WERI-Rb-1 (cell line): ENCODE measurements at regions not wholly inside any gene's neighbourhood (a gene's known extent, or its start where the extent isn't known, plus 50 kb on each side); places are given as distances from the start of the nearest gene placed in this dataset.

Source experiments
- DNase-seq: peaks from one replicate; pipeline ENCODE4 v3.0.0-alpha.2; 2020
- H3K27ac ChIP-seq: fragments of 250-450 bp; sonication (Bioruptor Pico); 2 replicates; pipeline ENCODE4 v1.5.1; 2020; ENCODE audit warnings: mild to moderate bottlenecking, moderate library complexity
- H3K27me3 ChIP-seq: fragments of 250-450 bp; sonication (Bioruptor Pico); 2 replicates; pipeline ENCODE4 v1.5.1; 2021; ENCODE audit warnings: mild to moderate bottlenecking, low read depth, moderate library complexity; ENCODE audit not compliant: insufficient read depth, severe bottlenecking
- H3K36me3 ChIP-seq: fragments of 250-450 bp; sonication (Bioruptor Pico); 2 replicates; pipeline ENCODE4 v1.5.1; 2020; ENCODE audit warnings: mild to moderate bottlenecking, moderate library complexity
- H3K4me3 ChIP-seq: 2 replicates; pipeline ENCODE4 v1.5.1; 2011; ENCODE audit warnings: low read depth, mild to moderate bottlenecking, control low read depth, low read length
- H3K9me3 ChIP-seq: fragments of 250-450 bp; sonication (Bioruptor Pico); 2 replicates; pipeline ENCODE4 v1.5.1; 2021; ENCODE audit warnings: mild to moderate bottlenecking, moderate library complexity; ENCODE audit not compliant: severe bottlenecking
- TF ChIP-seq, protein P1 (sequence below): IDR thresholded peaks from 2 replicates; pipeline ENCODE4 v1.5.1; 2011; ENCODE audit warnings: low read depth, mild to moderate bottlenecking, control low read depth, inconsistent platforms, low read length

DNA sequence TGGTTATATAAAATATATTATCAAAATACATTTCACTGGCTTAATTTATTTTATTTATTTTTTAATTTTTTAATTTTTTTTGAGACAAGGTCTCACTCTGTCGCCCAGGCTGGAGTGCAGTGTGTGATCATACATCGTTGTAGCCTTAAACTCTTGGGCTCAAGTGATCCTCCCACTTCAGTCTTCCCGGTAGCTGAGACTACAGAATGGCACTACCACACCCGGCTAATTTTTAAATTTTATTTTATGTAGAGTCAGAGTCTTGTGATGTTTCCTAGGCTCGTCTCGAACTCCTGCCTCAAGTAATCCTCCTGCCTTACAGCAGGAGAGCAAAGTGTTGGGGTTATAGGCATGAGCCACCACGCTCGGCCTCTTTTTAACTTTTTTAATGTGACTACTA lies 143.8 kb downstream of the CEP135 start:
- no peaks in the 10 kb centered on the region for H3K27me3 ChIP-seq
- TF ChIP-seq, protein P1, sequence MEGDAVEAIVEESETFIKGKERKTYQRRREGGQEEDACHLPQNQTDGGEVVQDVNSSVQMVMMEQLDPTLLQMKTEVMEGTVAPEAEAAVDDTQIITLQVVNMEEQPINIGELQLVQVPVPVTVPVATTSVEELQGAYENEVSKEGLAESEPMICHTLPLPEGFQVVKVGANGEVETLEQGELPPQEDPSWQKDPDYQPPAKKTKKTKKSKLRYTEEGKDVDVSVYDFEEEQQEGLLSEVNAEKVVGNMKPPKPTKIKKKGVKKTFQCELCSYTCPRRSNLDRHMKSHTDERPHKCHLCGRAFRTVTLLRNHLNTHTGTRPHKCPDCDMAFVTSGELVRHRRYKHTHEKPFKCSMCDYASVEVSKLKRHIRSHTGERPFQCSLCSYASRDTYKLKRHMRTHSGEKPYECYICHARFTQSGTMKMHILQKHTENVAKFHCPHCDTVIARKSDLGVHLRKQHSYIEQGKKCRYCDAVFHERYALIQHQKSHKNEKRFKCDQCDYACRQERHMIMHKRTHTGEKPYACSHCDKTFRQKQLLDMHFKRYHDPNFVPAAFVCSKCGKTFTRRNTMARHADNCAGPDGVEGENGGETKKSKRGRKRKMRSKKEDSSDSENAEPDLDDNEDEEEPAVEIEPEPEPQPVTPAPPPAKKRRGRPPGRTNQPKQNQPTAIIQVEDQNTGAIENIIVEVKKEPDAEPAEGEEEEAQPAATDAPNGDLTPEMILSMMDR = no peak
- H3K36me3 ChIP-seq = peaks cover 9% of the 10 kb centered on the region
- no peak overlapping the region for H3K4me3 ChIP-seq
- no peak overlapping the region for H3K27ac ChIP-seq
- H3K9me3 ChIP-seq = no peaks in the 10 kb centered on the region
- DNase-seq = no peak

DNA sequence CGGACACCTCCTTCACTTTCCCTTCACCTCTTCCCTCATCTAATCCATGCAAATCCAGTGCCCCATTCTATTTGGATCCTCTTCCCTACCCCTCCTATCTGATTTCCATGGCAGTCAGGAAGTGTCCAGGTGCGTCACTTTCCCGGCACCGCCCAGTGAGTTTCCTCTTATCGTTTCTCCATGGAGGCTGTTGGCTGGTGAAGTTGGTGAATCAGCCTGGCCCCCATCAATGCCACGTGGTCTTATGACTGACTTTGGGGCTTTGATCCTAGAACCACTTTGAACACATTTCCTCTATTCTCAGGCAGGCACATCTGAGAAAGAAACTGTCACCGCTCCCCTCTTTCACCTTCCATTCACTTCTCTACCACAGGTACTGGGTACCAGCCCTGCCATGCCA lies 137.8 kb downstream of the CEP135 start:
- H3K36me3 ChIP-seq = peaks cover 10% of the 10 kb centered on the region
- H3K27ac ChIP-seq = no peak overlapping the region
- DNase-seq = no peak
- TF ChIP-seq, protein P1 = no peak
- H3K4me3 ChIP-seq = no peak overlapping the region
- H3K9me3 ChIP-seq = no peaks in the 10 kb centered on the region
- H3K27me3 ChIP-seq = no peaks in the 10 kb centered on the region

- H3K27ac ChIP-seq = no peak overlapping the region
- no peak for DNase-seq
- H3K27me3 ChIP-seq = no peaks in the 10 kb centered on the region
- TF ChIP-seq, protein P1 = no peak
- H3K36me3 ChIP-seq = peaks cover 10% of the 10 kb centered on the region
- no peak overlapping the region for H3K4me3 ChIP-seq
- H3K9me3 ChIP-seq = no peaks in the 10 kb centered on the region
Measured at GRCh38 chr4:56086073-56086541, 137.4 kb downstream of the CEP135 start.

GRCh38 chr4:56085275-56085674 lies 136.5 kb downstream of the CEP135 start:
- Histone ChIP-seq H3K36me3 (peaks cover 10% of the 10 kb centered on the region), H3K9me3 (no peaks in the 10 kb centered on the region), H3K27me3 (no peaks in the 10 kb centered on the region), H3K4me3 (no peak overlapping the region), H3K27ac (no peak overlapping the region)
- TF ChIP-seq, protein P1 = no peak
- no peak for DNase-seq

DNA sequence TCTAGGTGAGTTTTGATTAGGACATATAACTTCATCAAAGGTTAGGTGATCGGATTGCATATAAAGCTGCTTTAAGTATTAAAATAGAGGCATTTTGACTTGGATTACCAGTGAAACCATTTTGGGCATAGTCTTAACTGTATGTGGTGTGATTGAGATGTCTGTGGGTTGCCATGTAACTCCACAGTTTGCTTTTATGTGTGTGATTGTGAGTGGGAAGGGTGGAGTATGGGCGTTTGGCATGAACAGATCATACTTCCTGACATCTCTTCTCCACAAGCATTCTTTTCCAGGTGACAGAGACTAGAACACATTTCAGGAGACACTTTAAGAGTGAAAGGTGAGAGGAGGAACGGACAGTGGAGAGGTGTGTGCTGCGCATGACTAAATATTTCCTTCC lies 136.1 kb downstream of the CEP135 start:
- no peak overlapping the region for H3K4me3 ChIP-seq
- no peaks in the 10 kb centered on the region for H3K27me3 ChIP-seq
- no peak overlapping the region for H3K27ac ChIP-seq
- no peak for DNase-seq
- TF ChIP-seq, protein P1 = no peak
- H3K9me3 ChIP-seq = no peaks in the 10 kb centered on the region
- peaks cover 10% of the 10 kb centered on the region for H3K36me3 ChIP-seq
